ENCODE measurements at regions not wholly inside any gene's neighbourhood (a gene's known extent, or its start where the extent isn't known, plus 50 kb on each side); places are given as distances from the start of the nearest gene placed in this dataset.

GRCh38 chr6:97405818-97406409 lies 122.9 kb upstream of the MMS22L start:
- H3K36me3 ChIP-seq (ENCODE audit: control insufficient read depth in 1 of 2, insufficient read depth in 2 of 2, low read length in 1 of 2), result no peaks in the 10 kb centered on the region
- H3K4me3 ChIP-seq (ENCODE audit: low read length in 2 of 2), result no peak overlapping the region
- no peaks in the 10 kb centered on the region for H3K9me3 ChIP-seq (ENCODE audit: control insufficient read depth, low read length)
- intact Hi-C loops (cut with DNase I), result no loop called here
- H3K4me1 ChIP-seq (ENCODE audit: control insufficient read depth in 1 of 2, insufficient read depth in 2 of 2, low read length in 2 of 2), result no peaks in the 10 kb centered on the region
- no peaks in the 10 kb centered on the region for H3K27me3 ChIP-seq (ENCODE audit: control insufficient read depth in 1 of 2, insufficient read depth in 2 of 2, low read length in 1 of 2)
- DNase-seq (no peak), ATAC-seq (ENCODE audit: low FRiP score) (no peak)
- H3K27ac ChIP-seq (ENCODE audit: low read depth in 1 of 2, low read length in 2 of 2), result no peak overlapping the region
- 53 to 58% methylated on average over 3 of the region's 3 CpGs for WGBS, 2 donors

- 66 to 73% methylated on average over 1 of the region's 1 CpG for WGBS, 2 donors
- Histone ChIP-seq H3K9me3 (ENCODE audit: control insufficient read depth, low read length) (no peaks in the 10 kb centered on the region), H3K27ac (ENCODE audit: low read depth in 1 of 2, low read length in 2 of 2) (no peak overlapping the region), H3K4me3 (ENCODE audit: low read length in 2 of 2) (no peak overlapping the region), H3K36me3 (ENCODE audit: control insufficient read depth in 1 of 2, insufficient read depth in 2 of 2, low read length in 1 of 2) (no peaks in the 10 kb centered on the region), H3K4me1 (ENCODE audit: control insufficient read depth in 1 of 2, insufficient read depth in 2 of 2, low read length in 2 of 2) (no peaks in the 10 kb centered on the region), H3K27me3 (ENCODE audit: control insufficient read depth in 1 of 2, insufficient read depth in 2 of 2, low read length in 1 of 2) (no peaks in the 10 kb centered on the region)
- DNase-seq, result no peak
- no peak for ATAC-seq (ENCODE audit: low FRiP score)
- intact Hi-C loops (cut with DNase I), result no loop called here
Observed at GRCh38 chr6:97406633-97407032, 123.6 kb upstream of the MMS22L start.

- Histone ChIP-seq H3K4me1 (ENCODE audit: control insufficient read depth in 1 of 2, insufficient read depth in 2 of 2, low read length in 2 of 2) (no peaks in the 10 kb centered on the region), H3K27me3 (ENCODE audit: control insufficient read depth in 1 of 2, insufficient read depth in 2 of 2, low read length in 1 of 2) (no peaks in the 10 kb centered on the region), H3K9me3 (ENCODE audit: control insufficient read depth, low read length) (no peaks in the 10 kb centered on the region), H3K4me3 (ENCODE audit: low read length in 2 of 2) (no peak overlapping the region), H3K36me3 (ENCODE audit: control insufficient read depth in 1 of 2, insufficient read depth in 2 of 2, low read length in 1 of 2) (no peaks in the 10 kb centered on the region), H3K27ac (ENCODE audit: low read depth in 1 of 2, low read length in 2 of 2) (no peak overlapping the region)
- intact Hi-C loops (cut with DNase I), result no loop called here
- DNase-seq (no peak), ATAC-seq (ENCODE audit: low FRiP score) (no peak)
- 32 to 41% methylated on average over 2 of the region's 2 CpGs for WGBS, 2 donors
Observed at GRCh38 chr6:97411610-97412009, 128.6 kb upstream of the MMS22L start.

GRCh38 chr6:97412511-97412910 lies 129.5 kb upstream of the MMS22L start:
- Histone ChIP-seq H3K36me3 (ENCODE audit: control insufficient read depth in 1 of 2, insufficient read depth in 2 of 2, low read length in 1 of 2) (no peaks in the 10 kb centered on the region), H3K4me3 (ENCODE audit: low read length in 2 of 2) (no peak overlapping the region), H3K4me1 (ENCODE audit: control insufficient read depth in 1 of 2, insufficient read depth in 2 of 2, low read length in 2 of 2) (no peaks in the 10 kb centered on the region), H3K9me3 (ENCODE audit: control insufficient read depth, low read length) (peaks cover 3% of the 10 kb centered on the region), H3K27me3 (ENCODE audit: control insufficient read depth in 1 of 2, insufficient read depth in 2 of 2, low read length in 1 of 2) (no peaks in the 10 kb centered on the region), H3K27ac (ENCODE audit: low read depth in 1 of 2, low read length in 2 of 2) (no peak overlapping the region)
- intact Hi-C loops (cut with DNase I), result no loop called here
- ATAC-seq (ENCODE audit: low FRiP score) (no peak), DNase-seq (no peak)
- WGBS, 2 donors, result 51 to 56% methylated on average over 1 of the region's 1 CpG

- DNase-seq (no peak), ATAC-seq (ENCODE audit: low FRiP score) (no peak)
- peaks cover 8% of the 10 kb centered on the region for H3K9me3 ChIP-seq (ENCODE audit: control insufficient read depth, low read length)
- H3K27me3 ChIP-seq (ENCODE audit: control insufficient read depth in 1 of 2, insufficient read depth in 2 of 2, low read length in 1 of 2), result no peaks in the 10 kb centered on the region
- no peaks in the 10 kb centered on the region for H3K36me3 ChIP-seq (ENCODE audit: control insufficient read depth in 1 of 2, insufficient read depth in 2 of 2, low read length in 1 of 2)
- no peak overlapping the region for H3K4me3 ChIP-seq (ENCODE audit: low read length in 2 of 2)
- H3K27ac ChIP-seq (ENCODE audit: low read depth in 1 of 2, low read length in 2 of 2), result no peak overlapping the region
- WGBS, 2 donors, result 53 to 69% methylated on average over 1 of the region's 1 CpG
- no peaks in the 10 kb centered on the region for H3K4me1 ChIP-seq (ENCODE audit: control insufficient read depth in 1 of 2, insufficient read depth in 2 of 2, low read length in 2 of 2)
- intact Hi-C loops (cut with DNase I), result no loop called here
Observed at GRCh38 chr6:97422171-97422570, 139.2 kb upstream of the MMS22L start.

- DNase-seq (no peak), ATAC-seq (ENCODE audit: low FRiP score) (no peak)
- Histone ChIP-seq H3K27ac (ENCODE audit: low read depth in 1 of 2, low read length in 2 of 2) (no peak overlapping the region), H3K36me3 (ENCODE audit: control insufficient read depth in 1 of 2, insufficient read depth in 2 of 2, low read length in 1 of 2) (no peaks in the 10 kb centered on the region), H3K4me1 (ENCODE audit: control insufficient read depth in 1 of 2, insufficient read depth in 2 of 2, low read length in 2 of 2) (no peaks in the 10 kb centered on the region), H3K4me3 (ENCODE audit: low read length in 2 of 2) (no peak overlapping the region), H3K27me3 (ENCODE audit: control insufficient read depth in 1 of 2, insufficient read depth in 2 of 2, low read length in 1 of 2) (no peaks in the 10 kb centered on the region), H3K9me3 (ENCODE audit: control insufficient read depth, low read length) (peaks cover 8% of the 10 kb centered on the region)
- intact Hi-C loops (cut with DNase I), result no loop called here
Observed at GRCh38 chr6:97423190-97423589, 140.2 kb upstream of the MMS22L start.

GRCh38 chr6:97427648-97428047 lies 144.6 kb upstream of the MMS22L start:
- intact Hi-C loops (cut with DNase I), result no loop called here
- DNase-seq (no peak), ATAC-seq (ENCODE audit: low FRiP score) (no peak)
- no peaks in the 10 kb centered on the region for H3K27me3 ChIP-seq (ENCODE audit: control insufficient read depth in 1 of 2, insufficient read depth in 2 of 2, low read length in 1 of 2)
- no peaks in the 10 kb centered on the region for H3K4me1 ChIP-seq (ENCODE audit: control insufficient read depth in 1 of 2, insufficient read depth in 2 of 2, low read length in 2 of 2)
- H3K27ac ChIP-seq (ENCODE audit: low read depth in 1 of 2, low read length in 2 of 2), result no peak overlapping the region
- H3K9me3 ChIP-seq (ENCODE audit: control insufficient read depth, low read length), result peaks cover 4% of the 10 kb centered on the region
- no peak overlapping the region for H3K4me3 ChIP-seq (ENCODE audit: low read length in 2 of 2)
- H3K36me3 ChIP-seq (ENCODE audit: control insufficient read depth in 1 of 2, insufficient read depth in 2 of 2, low read length in 1 of 2), result no peaks in the 10 kb centered on the region

GRCh38 chr6:97437087-97437486 lies 154.1 kb upstream of the MMS22L start:
- Histone ChIP-seq H3K4me1 (ENCODE audit: control insufficient read depth in 1 of 2, insufficient read depth in 2 of 2, low read length in 2 of 2) (no peaks in the 10 kb centered on the region), H3K36me3 (ENCODE audit: control insufficient read depth in 1 of 2, insufficient read depth in 2 of 2, low read length in 1 of 2) (no peaks in the 10 kb centered on the region), H3K9me3 (ENCODE audit: control insufficient read depth, low read length) (no peaks in the 10 kb centered on the region), H3K4me3 (ENCODE audit: low read length in 2 of 2) (no peak overlapping the region), H3K27me3 (ENCODE audit: control insufficient read depth in 1 of 2, insufficient read depth in 2 of 2, low read length in 1 of 2) (peaks cover 0 to 2% of the 10 kb centered on the region in 2 donors), H3K27ac (ENCODE audit: low read depth in 1 of 2, low read length in 2 of 2) (no peak overlapping the region)
- intact Hi-C loops (cut with DNase I), result no loop called here
- WGBS, 2 donors, result 25 to 28% methylated on average over 3 of the region's 3 CpGs
- ATAC-seq (ENCODE audit: low FRiP score), result no peak
- DNase-seq, result no peak

GRCh38 chr6:97438011-97438671 lies 155.1 kb upstream of the MMS22L start:
- no peak for DNase-seq
- Histone ChIP-seq H3K4me3 (ENCODE audit: low read length in 2 of 2) (no peak overlapping the region), H3K36me3 (ENCODE audit: control insufficient read depth in 1 of 2, insufficient read depth in 2 of 2, low read length in 1 of 2) (no peaks in the 10 kb centered on the region), H3K27ac (ENCODE audit: low read depth in 1 of 2, low read length in 2 of 2) (no peak overlapping the region), H3K9me3 (ENCODE audit: control insufficient read depth, low read length) (no peaks in the 10 kb centered on the region), H3K27me3 (ENCODE audit: control insufficient read depth in 1 of 2, insufficient read depth in 2 of 2, low read length in 1 of 2) (peaks cover 0 to 2% of the 10 kb centered on the region in 2 donors), H3K4me1 (ENCODE audit: control insufficient read depth in 1 of 2, insufficient read depth in 2 of 2, low read length in 2 of 2) (no peaks in the 10 kb centered on the region)
- intact Hi-C loops (cut with DNase I), result no loop called here
- WGBS, 2 donors, result 71 to 72% methylated on average over 4 of the region's 4 CpGs
- no peak for ATAC-seq (ENCODE audit: low FRiP score)

All from aorta (tissue), 5 donors.